ENCODE measurements at regions not wholly inside any gene's neighbourhood (a gene's known extent, or its start where the extent isn't known, plus 50 kb on each side); places are given as distances from the start of the nearest gene placed in this dataset.

DNA sequence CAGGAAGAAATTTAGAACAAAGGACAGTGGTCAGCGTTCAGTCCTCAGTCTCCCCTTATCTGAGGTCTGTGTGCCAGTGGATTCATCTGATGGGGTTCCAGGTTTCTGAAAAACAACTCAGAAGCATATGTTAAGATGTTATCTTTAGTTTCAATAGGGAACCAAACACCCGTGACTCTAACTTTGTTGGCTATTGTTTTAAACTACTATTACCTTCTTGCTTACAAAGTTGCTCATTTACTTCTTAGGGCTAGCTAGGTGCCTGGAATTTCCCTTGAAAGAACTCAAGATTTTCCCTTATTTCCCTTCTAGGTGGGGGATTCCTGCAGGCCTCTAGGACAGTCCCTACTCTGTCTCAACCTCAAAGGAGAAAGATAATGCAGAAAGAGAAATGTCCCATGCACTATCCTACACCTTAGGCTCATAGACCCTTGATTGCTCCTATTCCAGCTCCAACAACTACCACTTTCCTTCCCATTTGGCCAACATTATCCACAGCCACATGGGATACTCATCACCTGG, 192.5 kb upstream of the LYZL1 start:
- no peak for DNase-seq

GRCh38 chr10:29098423-29098822, 190.4 kb upstream of the LYZL1 start:
- no peak for DNase-seq

DNA sequence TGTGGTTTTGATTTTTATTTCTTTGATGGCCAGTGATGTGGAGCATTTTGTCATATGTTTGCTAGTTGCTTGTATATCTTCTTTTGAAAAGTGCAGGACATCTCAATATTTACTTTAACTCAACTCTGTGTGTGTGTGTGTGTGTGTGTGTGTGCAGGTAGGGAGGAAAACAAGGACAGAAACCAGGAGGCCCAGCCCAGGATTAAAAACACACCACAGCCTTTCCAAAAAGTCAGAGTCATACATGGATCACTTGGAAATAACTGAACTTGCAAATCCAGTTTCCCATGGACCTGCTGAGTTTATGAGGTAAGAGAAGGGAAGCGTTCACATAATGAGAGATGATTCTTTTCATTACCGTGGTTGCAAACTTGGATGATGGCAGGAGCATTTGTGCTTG, 189.9 kb upstream of the LYZL1 start:
- DNase-seq, result no peak

DNA sequence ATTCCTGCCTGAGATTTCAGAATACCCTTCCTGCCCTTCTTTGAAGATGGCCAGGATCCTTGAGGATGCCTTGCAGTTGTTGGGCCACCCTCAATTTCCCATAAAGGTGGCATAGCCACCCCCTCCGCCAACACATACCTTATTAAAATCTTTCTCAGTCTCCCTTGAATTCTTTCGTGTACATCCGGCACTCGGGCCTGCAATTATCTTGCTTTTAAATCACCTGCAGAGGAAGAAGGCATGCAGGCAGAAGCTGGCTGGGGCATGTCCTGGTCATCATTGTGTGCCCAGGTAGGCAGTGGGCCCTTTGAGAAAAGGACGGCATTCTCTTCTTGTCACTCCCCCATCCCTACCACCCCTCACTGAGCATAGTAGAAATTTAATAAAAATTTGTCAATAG, 189.5 kb upstream of the LYZL1 start:
- no peak for DNase-seq

DNA sequence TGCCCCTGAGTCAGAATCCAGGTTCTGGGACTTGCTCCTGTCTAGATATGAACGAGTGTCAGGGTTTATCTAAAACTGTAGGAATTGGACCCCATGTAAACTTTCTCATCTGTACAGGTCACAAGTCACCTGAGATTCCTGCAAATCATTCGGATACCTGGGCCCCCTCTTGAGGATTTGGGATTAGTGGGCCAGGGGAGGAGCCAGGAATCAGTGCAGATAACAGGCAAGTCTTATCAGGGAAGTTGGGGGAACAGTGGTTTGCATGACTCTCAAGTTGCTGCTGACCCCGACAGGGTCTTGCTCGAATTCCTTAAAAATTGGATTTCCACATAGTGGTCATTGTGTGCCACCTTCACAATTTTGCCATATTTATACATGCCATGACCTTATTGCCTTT, 188.4 kb upstream of the LYZL1 start:
- no peak for DNase-seq

DNA sequence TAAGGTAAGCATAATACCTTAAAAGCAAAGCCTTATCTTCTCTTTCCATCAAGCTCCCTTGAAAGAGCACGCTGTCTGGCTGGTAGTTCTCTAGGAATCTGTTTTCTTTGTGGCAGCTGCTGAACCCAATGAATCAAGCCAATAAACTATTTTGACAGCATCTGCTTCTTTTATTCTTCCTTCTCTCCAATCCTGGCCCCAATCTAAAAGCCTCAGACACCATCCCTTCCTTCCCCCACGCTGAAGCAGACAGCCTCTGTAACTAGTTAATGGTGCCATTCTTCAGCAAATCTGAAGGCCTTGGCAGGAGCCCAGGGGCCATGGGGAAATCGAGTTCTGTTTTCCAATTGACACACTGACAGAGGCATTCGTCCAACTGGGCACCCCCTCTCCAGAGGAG, 186.6 kb upstream of the LYZL1 start:
- no peak for DNase-seq

DNA sequence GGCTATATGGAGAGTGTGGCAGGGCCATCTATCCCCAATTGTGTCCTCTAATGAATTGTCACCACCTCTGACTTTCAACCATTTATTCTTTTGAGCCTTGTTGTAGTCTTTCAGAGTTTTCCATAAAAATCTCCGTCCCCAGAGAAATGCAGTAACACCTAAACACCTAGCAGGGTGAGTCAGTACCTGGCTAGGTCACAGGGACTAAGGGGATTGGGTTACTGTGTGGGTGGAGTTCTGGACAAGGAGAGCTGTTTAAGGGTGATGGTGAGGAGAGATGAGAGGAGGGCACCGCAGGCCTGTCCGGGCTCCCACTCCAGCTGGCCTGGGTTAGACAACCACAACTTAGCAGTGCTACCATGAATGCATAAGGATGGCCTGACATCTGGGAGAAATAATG, 186.2 kb upstream of the LYZL1 start:
- no peak for DNase-seq

DNA sequence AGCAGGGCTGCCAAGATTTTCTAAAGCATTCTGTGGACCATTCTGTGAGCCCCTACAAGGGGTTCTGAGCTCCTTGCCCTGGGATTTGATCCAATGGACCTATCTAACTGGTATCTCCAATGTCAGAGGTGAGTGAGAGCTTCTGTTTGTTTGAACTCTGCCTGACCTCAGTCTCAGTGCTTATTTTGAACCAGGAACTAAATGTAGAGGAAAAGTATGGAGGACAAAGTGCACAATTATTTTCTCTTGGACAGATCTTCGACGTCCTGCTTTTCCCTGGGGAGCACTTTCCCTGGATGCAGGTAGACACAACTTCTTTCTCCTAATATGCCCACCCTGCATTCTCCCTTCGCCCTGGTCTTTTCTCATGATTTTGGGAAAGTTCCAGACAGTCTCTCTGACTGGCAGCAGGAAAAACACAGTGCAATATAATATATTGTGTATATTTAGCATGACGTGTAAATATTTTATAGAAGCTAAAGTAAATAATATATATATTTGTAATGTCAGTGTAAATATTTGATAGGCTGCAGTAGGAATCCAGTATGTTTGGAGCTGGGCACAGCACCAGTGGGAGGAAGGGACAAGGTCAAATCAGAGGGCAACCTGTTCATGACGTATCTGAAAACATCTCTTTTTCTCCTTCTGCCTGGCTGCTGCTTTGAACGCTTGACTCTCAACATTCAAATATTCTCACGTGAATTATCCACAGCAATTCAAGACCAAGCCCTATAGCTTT, 184.0 kb upstream of the LYZL1 start:
- no peak for DNase-seq

- DNase-seq, result no peak
Observed at GRCh38 chr10:29105516-29106215, 183.2 kb upstream of the LYZL1 start.

DNA sequence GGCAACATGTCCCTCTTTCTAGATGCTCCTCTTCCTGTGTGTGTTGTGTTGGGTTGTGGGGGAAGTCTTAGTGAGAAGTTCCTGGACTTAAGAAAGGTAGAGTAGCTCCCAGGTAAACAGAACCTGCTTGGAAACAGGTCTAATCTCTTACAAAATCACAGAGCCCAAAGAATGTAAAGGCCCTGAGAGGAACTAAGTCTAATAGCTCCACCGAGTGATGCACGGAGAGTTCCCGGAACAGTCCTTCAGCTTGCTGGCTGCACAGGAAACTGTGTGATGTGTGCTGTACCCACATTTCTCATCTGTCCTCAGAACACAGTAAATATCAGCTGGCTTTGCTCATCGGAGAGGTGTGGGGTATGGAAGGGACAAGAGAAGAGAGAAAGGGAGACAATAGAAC, 182.6 kb upstream of the LYZL1 start:
- no peak for DNase-seq

GRCh38 chr10:29107866-29108498, 180.9 kb upstream of the LYZL1 start:
- DNase-seq, result no peak

- DNase-seq, result no peak
Observed at GRCh38 chr10:29109707-29110571, 178.9 kb upstream of the LYZL1 start.

DNA sequence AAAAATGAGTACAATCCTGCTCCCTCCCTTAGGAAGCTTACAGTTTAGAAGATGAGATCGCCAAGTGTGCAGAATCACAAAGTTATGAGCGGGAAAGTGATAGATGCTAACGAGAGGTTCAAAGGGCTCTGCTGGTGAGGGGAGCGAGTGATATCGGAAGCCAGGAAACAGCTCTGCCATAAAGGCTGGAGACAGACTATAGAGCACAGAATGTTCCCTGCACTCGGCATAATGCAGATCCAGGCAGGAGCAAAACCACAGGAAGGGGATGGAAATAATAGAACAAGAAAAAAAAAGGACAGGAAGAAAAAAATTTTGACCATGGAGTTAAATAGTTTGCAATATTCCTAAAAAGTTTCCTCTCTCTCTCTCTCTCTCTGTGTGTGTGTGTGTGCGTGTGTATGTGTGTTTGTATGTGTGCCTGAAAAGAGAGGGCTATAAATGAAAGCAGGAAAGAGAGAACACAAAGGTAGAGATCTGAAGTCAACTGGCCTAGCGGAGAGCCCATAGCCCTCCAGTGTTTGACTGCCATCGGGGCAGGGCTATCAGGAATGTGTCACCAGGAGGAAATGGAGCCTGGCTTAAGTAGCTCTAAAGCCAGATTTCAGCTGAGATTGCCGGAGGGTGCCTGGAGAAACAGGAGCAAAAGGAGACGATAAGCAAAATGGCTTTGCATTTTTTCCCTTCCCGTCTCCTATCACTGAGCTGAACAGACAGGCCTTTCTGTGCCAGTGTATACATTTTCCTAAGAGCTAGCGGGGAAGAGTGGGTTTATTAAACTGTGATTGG, 175.8 kb upstream of the LYZL1 start:
- no peak for DNase-seq

DNA sequence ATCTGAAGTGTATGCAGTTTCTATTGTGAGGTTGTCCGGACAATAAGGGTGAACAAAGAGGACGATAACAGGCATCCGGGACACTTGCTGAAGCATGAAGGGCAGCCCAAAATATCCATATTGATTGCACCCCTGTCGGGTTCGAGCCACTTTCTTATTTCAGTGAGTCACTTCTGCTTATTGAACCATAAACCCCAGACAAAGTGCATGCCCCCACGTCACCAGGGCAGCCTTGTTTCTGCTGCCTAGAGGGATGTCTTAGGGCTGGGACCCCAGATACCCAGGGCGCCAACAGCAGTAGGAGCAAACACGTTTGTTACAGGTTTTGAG, 175.3 kb upstream of the LYZL1 start:
- no peak for DNase-seq

DNA sequence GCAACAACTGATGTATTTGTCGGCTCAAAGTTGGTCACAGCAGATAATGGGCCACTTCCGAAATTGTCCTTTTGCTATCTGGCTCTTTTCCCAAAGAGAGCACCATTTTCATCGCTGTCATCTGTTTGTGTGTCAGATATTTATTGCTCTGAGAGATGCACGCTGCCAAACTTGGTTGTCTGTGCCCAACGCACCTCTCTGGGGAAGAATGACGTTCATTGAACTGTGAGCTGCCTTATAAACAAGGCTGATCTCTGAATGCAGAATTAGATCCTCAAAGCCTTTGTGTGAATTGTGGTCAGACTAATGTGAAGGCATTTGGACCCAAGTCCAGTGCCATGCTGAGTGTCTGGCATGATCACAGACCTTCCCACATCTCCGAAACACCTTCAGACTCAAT, 174.7 kb upstream of the LYZL1 start:
- no peak for DNase-seq

DNA sequence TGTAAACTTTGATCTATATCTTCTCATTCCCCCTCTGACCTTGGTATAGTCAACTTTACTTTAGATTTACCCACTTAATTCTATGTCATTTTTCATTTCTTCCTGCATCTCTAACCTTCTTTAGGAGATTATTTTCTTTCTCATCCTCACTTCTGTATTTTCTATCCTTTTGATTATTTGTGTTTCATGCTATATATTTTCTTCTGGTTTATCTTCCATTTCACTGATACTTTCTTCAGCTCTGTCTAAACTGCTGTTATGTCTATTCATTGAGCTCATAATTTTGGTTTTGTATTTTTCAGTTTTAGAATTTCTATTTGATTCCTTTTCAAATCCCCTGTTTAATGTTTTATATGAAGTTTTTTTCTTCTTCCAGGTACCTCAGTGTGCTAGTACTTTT, 171.1 kb upstream of the LYZL1 start:
- no peak for DNase-seq

DNA sequence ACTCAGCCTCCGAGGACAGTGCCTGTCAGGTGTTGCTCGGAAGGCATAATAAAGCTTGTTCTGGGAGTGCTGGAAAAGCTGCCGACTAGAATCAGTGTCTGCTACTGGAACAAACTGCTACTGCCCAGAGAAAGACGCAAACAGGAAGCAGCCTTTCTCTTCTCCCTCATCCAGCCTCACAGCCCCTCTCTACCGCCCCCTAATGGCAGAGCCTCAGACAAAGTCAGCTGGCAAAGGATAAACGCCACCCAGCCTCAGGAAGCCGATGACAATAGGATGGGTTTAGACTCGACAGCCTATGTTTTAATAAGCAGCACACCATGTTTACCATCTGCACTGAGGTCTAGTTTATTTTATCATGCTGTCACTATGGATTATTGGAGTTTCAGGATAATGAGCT, 169.5 kb upstream of the LYZL1 start:
- no peak for DNase-seq

DNA sequence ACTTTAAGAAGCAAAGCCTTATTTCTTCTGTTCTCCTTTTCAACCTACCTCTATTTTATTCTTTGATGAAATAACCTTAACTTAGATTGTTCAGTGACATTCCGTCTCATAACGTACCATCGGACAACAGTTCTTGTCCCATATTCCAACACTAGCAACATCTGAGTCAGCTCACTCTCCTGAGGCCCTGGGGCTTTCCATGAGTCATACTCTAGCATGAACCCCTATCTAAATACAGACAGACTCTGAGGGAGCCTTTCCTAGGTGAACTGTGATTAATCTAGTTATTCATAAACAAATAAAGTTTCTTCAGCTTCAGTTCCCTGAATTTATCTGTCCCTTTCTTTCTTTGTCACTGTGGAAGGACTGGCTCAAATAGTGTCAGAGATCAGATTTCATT, 168.7 kb upstream of the LYZL1 start:
- no peak for DNase-seq

GRCh38 chr10:29124864-29125263, 164.0 kb upstream of the LYZL1 start:
- no peak for DNase-seq

DNA sequence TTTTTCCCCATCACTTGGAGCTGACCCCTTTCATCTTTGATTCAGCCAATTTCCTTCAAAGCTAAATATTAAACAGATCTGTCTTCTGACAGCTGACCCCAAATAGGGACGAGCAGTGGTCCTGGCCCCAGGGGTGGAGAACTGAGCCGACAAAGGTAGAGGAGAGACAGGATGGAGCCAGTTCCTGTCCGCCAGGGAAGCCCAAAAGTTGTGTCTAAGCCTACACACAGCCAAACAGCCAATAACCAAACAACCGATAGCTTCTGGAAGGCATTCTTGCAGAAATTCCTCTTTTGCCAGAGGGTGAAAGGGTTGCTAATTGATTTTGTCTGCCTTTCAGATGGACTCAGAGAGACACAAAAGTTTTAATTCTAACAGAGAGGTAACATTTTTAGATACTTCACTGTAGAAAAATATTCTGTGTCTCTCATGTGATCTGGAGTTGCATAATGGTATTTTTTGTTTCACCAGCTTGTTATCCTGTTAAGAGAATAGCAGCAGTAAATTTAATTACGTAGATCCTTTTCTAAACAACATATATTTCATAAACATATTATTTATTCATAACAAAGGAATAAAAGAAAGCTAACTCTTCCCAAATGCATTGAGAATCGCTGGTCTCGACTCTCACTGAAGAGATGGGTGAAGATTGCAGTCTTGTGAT, 161.7 kb upstream of the LYZL1 start:
- DNase-seq, result no peak

DNA sequence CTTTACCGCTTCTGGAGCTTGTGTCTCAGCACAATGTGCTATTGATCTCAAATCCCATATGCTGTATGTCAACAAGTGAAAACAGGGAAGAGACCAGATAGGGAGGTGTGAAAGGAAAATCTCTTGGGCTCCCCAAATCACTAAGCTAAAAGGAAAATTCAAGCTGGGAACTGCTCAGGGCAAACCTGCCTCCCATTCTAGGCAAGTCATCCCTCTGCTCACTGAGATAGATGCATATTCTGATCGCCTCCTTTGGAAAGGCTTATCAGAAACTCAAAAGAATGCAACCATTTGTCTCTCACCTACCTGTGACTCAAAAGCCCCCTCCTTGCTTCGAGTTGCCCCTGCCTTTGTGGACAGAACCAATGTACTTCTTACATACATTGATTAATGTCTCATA, 161.1 kb upstream of the LYZL1 start:
- DNase-seq, result no peak

DNA sequence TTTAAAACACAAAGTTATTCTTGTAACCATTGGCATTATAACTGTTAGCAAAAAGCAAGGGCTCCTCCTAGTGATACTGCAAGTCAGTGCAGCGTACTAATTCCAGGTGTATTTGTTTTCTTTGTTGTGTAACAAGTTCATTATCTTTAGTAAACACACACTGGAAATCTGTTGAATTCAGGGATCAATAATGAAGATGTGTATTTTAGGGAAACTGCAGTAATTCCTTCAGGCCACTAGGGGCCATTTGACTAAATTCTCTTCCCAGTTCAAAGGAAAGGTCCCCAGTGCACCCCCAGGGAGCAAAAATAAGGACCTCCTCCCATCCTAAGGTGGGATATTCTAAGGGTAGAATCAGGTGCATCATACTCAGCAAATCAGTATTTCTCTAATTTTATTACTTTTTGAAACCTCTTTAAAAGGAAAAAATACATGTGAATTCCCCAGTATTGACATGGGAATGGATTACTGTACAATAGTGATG, 158.6 kb upstream of the LYZL1 start:
- DNase-seq, result no peak

Measured in NCI-H1048 (cell line).